ENCODE measurements at regions not wholly inside any gene's neighbourhood (a gene's known extent, or its start where the extent isn't known, plus 50 kb on each side); places are given as distances from the start of the nearest gene placed in this dataset.

DNA sequence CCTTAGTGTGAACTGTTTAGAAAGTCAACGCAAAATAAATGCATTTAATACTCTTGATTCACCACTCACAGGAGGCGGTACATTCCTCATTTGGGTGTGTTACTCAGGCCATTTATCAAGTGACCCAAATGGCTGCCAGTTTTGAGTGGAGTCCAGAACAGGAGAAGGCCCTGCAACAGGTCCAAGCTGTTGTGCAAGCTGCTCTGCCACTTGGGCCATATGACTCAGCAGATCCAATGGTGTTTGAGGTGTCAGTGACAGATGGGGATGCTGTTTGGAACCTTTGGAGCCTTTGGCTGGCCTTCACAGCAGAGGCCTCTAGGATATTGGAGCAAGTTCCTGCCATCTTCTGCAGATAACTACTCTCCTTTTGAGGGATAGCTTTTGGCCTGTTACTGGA lies 609.2 kb downstream of the KCNT2 start:
- DNase-seq: no peak

DNA sequence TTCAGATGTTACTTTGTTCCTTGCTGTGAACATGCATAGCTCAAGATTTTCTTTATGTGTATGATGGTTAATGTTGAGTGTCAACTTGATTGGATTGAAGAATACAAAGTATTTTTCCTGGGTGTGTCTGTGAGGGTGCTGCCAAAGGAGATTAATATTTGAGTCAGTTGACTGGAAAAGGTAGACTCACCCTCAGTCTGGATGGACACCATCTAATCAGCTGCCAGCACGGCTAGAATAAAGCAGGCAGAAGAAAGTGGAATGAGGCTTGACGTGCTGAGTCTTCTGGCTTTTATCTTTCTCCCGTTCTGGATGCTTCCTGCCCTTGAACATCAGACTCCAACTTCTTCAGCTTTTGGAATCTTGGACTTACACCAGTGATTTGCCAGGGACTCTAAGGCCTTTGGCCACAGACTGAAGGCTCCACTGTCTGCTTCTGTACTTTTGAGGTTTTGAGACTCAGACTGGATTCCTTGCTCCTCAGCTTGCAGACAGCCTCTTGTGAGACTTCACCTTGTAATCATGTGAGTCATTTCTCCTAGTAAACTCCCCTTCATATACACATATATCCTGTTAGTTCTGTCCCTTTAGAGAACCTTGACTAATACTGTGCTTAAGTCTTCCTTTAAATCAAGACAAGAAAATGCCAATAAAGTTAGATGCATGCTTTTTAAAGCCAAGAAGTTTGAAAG lies 626.6 kb downstream of the KCNT2 start:
- no peak for DNase-seq

GRCh38 chr1:195979646-195980045 lies 628.6 kb downstream of the KCNT2 start:
- no peak for DNase-seq

GRCh38 chr1:195973311-195973904 lies 634.8 kb downstream of the KCNT2 start:
- DNase-seq: no peak

DNA sequence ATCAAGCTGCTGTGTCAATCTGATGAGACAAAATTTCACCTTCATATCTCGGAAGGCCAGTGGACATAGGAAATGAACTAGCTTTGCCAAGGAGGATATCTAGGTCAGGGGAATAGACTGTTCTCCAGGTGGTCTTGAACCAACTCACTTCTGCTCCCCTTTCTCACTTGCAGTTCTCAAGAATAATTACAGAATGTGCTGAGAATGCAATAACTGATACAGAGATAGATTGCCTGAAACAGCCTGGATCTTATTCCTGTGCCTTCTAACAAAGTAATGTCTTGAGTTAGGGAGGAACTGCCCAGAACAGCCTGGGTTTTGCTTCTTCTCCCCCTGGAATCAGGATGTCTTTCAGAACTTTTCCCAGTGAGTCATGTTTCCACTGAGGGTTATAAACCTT lies 636.7 kb downstream of the KCNT2 start:
- DNase-seq: no peak

- no peak for DNase-seq
Measured at GRCh38 chr1:195970209-195970608, 638.0 kb downstream of the KCNT2 start.

DNA sequence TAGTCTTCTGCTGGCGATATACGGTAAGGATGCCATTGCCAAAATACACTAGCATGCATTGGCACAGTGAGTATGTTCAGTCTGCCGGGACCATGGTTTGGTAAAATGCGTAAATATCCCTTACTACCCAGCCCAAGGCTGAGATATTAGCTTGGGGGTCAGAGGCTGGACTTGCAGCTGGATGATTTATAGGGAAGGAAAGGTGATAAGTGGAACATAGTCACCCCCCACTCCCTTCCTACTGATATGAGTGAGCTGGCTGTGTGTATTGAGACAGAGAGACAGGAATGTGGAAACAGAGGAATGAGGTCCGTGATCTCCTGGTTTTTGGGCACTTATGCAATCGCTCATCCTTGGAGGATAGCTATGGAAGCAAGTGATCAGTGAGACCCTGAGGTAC lies 642.8 kb downstream of the KCNT2 start:
- no peak for DNase-seq

GRCh38 chr1:195965036-195965435 lies 643.2 kb downstream of the KCNT2 start:
- no peak for DNase-seq

GRCh38 chr1:195964516-195964915 lies 643.7 kb downstream of the KCNT2 start:
- DNase-seq: no peak

- DNase-seq: no peak
Measured at GRCh38 chr1:195962051-195962450, 646.2 kb downstream of the KCNT2 start.

DNA sequence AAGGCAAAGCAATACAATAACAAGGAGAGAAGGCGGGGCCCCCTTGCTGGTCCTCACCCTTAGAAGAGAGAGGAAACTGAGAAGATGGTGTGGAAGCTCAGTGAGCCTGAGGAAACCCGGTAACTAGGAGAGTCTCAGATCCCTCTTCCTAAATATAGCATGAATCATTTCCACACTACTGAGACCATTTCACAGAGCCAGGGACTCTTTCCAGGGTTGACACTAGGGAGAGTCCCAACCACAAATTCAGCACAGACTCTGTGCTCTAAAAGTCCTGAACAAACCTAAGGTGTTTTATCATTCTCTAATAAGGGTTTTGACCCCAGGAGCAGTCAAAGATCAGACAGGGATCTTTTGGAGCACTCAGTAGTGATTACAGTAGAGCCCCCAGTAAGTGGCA lies 647.7 kb downstream of the KCNT2 start:
- no peak for DNase-seq

DNA sequence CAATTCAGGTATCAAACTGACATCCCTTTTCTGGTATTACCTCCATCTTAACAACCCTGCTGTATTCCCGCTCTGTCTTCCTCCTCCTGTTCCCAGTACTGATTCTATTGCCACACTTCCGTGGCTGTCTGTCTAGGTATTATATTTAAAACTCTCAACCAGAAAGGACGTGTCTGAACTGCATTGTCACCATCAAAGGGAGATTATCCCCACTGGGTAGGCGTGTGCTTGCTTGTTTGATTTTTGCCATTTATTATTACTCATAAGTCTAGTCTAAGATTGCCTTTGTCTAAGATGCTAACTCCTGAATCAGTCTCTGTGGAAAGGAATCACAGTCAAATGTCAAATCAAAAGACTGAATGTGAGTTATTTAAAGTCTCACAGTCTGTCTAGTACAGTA lies 650.1 kb downstream of the KCNT2 start:
- DNase-seq: no peak

DNA sequence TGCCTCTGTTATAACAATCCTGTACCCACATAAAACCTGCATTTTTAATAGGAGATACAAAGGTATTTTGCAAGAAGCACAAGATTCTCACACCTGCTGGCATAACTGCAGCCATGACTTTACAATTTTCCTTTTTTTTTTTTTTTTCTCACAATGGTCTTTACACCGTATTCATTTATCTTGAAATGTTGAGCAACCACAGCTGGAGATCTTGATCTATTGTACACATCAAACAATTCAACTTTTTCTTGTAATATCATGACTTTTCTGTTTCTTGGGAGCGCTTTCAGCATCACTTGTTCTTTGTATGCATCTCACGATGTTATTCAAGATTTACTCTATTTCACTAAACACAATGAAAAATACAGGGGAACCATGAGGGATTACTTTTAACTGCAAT lies 651.4 kb downstream of the KCNT2 start:
- no peak for DNase-seq

GRCh38 chr1:195954848-195955247 lies 653.4 kb downstream of the KCNT2 start:
- DNase-seq: no peak

DNA sequence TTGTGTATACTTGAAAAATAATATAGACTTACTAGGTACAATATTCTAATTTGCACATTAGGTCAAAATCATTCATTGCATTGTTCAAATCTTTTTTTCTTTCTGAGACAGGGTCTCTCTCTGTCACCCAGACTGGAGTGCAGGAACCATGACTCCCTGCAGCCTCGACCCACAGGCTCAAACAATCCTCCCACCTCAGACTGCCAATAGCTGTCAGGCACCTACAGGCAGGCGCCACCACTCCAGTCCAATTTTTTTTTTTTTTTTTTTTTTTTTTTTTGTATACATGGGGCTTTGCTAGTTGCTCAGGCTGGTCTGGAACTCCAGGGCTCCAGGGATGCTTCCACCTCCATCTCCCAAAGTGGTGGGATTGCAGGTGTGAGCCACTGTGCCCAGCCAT lies 656.9 kb downstream of the KCNT2 start:
- no peak for DNase-seq

DNA sequence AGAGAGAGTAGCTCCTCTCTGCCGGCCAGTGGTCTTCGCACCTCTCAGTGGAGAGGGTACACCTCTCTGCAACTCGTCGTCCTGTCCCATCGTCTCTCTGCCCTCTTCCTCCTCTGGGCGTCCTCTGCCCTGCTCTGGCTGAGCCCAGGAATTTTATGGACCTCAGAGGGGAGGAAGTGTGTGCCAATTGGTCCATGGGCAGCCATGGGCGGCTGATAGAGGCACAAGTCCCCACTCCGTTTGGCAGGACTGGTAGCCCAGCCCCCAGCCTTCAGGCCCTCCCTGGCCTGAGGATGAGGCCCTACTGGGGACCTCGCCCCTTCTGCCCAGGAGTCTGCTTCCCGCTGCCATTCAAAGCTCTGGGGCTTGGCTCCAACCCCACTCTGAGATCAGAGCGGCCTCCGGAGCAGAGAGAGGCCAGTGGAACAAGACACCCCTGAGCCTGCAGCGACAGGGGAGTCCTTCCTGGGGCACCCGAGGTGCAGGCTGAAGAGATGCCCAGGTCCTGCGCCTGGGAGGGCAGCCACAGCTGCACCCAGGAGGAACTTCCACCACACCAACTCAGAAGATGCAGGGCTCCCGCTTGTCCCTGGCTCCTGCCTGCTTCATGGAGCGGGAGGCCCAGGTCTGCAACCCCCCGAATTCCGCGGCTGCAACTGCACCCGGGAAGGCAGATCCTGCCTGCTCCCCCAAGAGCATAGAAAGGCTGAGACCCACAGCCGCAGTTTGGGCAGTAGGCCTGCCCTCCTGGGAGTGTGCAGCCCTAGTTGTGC lies 659.9 kb downstream of the KCNT2 start:
- DNase-seq: no peak

DNA sequence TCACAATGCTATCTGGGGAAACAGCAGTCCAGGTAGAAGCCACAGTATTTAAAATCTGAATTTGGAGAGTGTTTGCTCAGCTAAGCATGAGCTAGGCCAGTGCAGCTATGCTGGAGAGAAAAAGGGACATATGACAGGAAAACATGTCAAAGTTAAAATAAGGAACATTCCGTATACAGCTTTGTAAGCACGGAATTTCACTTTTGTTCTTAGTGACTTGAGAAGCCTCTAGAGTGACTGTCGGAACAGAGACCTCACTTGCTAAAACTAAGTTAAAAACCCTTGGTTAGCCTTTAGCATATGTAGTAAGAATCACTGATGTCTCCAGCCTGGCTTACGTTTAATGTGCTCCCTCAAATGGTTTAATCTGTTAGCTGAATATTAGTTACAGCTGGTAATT lies 661.7 kb downstream of the KCNT2 start:
- DNase-seq: no peak

GRCh38 chr1:195941795-195942194 lies 666.4 kb downstream of the KCNT2 start:
- no peak for DNase-seq

DNA sequence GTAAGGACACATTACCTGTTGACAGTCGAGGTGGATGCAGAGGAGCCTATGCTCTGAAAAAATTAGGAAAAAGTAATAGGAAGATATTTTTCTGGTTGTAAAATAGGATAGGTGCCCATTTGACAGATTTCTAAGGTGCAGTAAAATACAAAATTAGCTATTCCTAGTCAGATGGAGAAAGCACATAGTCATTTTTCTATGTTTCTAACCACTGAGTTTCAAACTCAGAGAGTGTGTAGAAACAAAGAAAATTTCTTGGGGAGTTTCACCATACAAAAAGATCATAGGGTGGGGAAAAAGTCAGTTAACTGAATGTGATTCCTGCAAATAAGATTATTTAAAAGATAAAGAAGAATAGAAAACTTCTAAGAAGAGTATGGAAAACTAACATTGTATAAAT lies 666.9 kb downstream of the KCNT2 start:
- DNase-seq: no peak

DNA sequence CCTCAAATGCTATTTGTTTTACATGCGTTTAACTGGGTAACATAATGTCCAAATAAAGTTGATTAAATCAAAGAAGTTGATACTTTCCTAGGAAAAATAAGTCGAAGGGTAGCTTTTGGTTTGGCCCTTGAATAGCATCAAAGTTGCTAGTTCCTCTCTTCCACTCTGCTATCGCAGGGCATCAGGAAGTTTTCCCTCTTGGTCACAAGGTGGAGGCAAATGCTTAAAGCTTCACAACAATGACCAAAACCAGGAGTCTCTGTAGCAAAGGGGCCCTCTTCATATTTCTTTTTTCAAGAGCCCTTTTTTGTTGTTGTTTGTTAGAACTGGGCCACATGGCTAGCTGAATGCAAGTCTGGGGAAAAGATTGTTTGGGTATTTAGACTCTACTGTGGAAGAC lies 668.4 kb downstream of the KCNT2 start:
- DNase-seq: no peak

- DNase-seq: no peak
Measured at GRCh38 chr1:195934817-195935553, 673.3 kb downstream of the KCNT2 start.

- no peak for DNase-seq
Measured at GRCh38 chr1:195933835-195934234, 674.4 kb downstream of the KCNT2 start.

- DNase-seq: no peak
Measured at GRCh38 chr1:195915826-195916225, 692.4 kb downstream of the KCNT2 start.

GRCh38 chr1:195909061-195909460 lies 699.2 kb downstream of the KCNT2 start:
- no peak for DNase-seq
